K562 (cell line): ENCODE measurements at regions not wholly inside any gene's neighbourhood (a gene's known extent, or its start where the extent isn't known, plus 50 kb on each side); places are given as distances from the start of the nearest gene placed in this dataset.

Source experiments
- ATAC-seq: fragments of 200-7000 bp; cut with Tn5 transposase; 3 replicates; pipeline ENCODE4 v1.9.1; 2020; ENCODE audit warnings: moderate library complexity
- BruUV-seq: library from RNA; stranded (reverse); fragments of 400-500 nt; replicated peaks from 2 replicates; lab custom pipeline; 2021; lab: Mats Ljungman, UMichigan
- CTCF ChIA-PET: fragments of 300-600 bp; formaldehyde crosslinking; extraction: SDS; loops from one replicate; lab custom pipeline; 2021; ENCODE audit warnings: low intra/inter-chr PET ratio; lab: Yijun Ruan, JAX
- POLR2A ChIA-PET: fragments of 300-600, 350-650 bp; sonication (Branson Sonifier 250); formaldehyde crosslinking; extraction: SDS; loops from one replicate; lab custom pipeline; 2021; ENCODE audit warnings: antibody characterized with exemption, inconsistent platforms; lab: Yijun Ruan, JAX
- DNase-seq, 4 experiments: peaks; one replicate each; pipeline versions ENCODE4 v3.0.0 to v3.0.0-alpha.2; 2011 to 2018; ENCODE audit warnings: low spot score in 3 of 4, mixed read lengths in 3 of 4; ENCODE audit errors: extremely low read depth in 1 of 4
- FAIRE-seq: peaks from 2 replicates; lab custom pipeline; 2011; peaks lifted over from hg19 to GRCh38; lab: Jason Lieb, UNC
- H2AFZ ChIP-seq: 2 replicates; pipeline ENCODE4 v1.6.0; 2011; ENCODE audit warnings: low read depth, low read length, control low read depth, inconsistent platforms
- H3K27ac ChIP-seq: fragments of 200-600 bp; 3 replicates; pipeline ENCODE4 v1.8.0; 2011; ENCODE audit warnings: low read depth, mild to moderate bottlenecking, control low read depth, inconsistent platforms, low read length, moderate library complexity, mixed read lengths; ENCODE audit errors: extremely low read depth
- H3K27me3 ChIP-seq, 2 experiments: fragments of 300-600 bp in 1 of 2; 2 replicates in 1 of 2; 3 replicates in 1 of 2; pipeline versions ENCODE4 v1.6.0 to v1.8.0; 2011; ENCODE audit warnings: inconsistent platforms in 2 of 2, low read length in 2 of 2, mild to moderate bottlenecking in 1 of 2, mixed read lengths in 1 of 2, moderate library complexity in 1 of 2; ENCODE audit not compliant: control insufficient read depth in 2 of 2, insufficient read depth in 2 of 2
- H3K36me3 ChIP-seq: fragments of 300-600 bp; 3 replicates; pipeline ENCODE4 v1.8.0; 2011; ENCODE audit warnings: mild to moderate bottlenecking, low read length, inconsistent platforms; ENCODE audit not compliant: control insufficient read depth, insufficient read depth
- H3K4me1 ChIP-seq, 2 experiments: fragments of 200-600 bp in 1 of 2; replicated peaks in 1 of 2; 2 replicates in 1 of 2; 3 replicates in 1 of 2; pipeline versions ENCODE4 v1.5.1 to v1.8.0; 2011; ENCODE audit warnings: inconsistent platforms in 2 of 2, low read length in 2 of 2, mild to moderate bottlenecking in 1 of 2, mixed read lengths in 1 of 2, moderate library complexity in 1 of 2; ENCODE audit not compliant: control insufficient read depth in 2 of 2, insufficient read depth in 2 of 2
- H3K4me2 ChIP-seq: 2 replicates; pipeline ENCODE4 v1.6.1; 2011; ENCODE audit warnings: low read length, control low read depth, inconsistent platforms, mixed read lengths; ENCODE audit not compliant: insufficient read depth
- H3K4me3 ChIP-seq: fragments of 200-600 bp; sonication (generic), shearing (Covaris generic); 2 replicates; pipeline ENCODE4 v1.5.1; 2016; ENCODE audit warnings: control low read depth, inconsistent platforms
- H3K79me2 ChIP-seq: fragments of 200-600 bp; 3 replicates; pipeline ENCODE4 v1.8.0; 2011; ENCODE audit warnings: low read length, inconsistent platforms; ENCODE audit not compliant: control insufficient read depth, insufficient read depth
- H3K9ac ChIP-seq, 2 experiments: 2 replicates each; pipeline versions ENCODE4 v1.6.0 to v1.6.1; 2011; ENCODE audit warnings: low read depth in 2 of 2, low read length in 2 of 2, control low read depth in 1 of 2, inconsistent platforms in 1 of 2, mild to moderate bottlenecking in 1 of 2, mixed read lengths in 1 of 2; ENCODE audit not compliant: insufficient read depth in 1 of 2
- H3K9me1 ChIP-seq: one replicate; pipeline ENCODE4 v1.6.0; 2011; ENCODE audit warnings: inconsistent platforms, mild to moderate bottlenecking, low read length, moderate library complexity; ENCODE audit not compliant: control insufficient read depth, insufficient read depth
- H3K9me3 ChIP-seq: replicated peaks from 2 replicates; pipeline ENCODE4 v1.5.1; 2011; ENCODE audit warnings: low read depth, low read length, inconsistent platforms; ENCODE audit not compliant: control insufficient read depth, insufficient read depth
- H4K20me1 ChIP-seq: replicated peaks from 2 replicates; pipeline ENCODE4 v1.6.1; 2011; ENCODE audit warnings: low read length, inconsistent platforms, mixed read lengths; ENCODE audit not compliant: control insufficient read depth, insufficient read depth
- KAT8 ChIP-seq: fragments of 450-650 bp; IDR thresholded peaks from 2 replicates; pipeline ENCODE4 v1.6.1; 2016; ENCODE audit warnings: low read depth, mild to moderate bottlenecking
- NCOR1 ChIP-seq: fragments of 450-650 bp; IDR thresholded peaks from 2 replicates; pipeline ENCODE4 v1.6.1; 2016; ENCODE audit warnings: mild to moderate bottlenecking, moderate library complexity
- SAP30 ChIP-seq: fragments of 200-600 bp; sonication (generic); IDR thresholded peaks from 2 replicates; pipeline ENCODE4 v1.6.1; 2012; ENCODE audit warnings: borderline replicate concordance, low read depth, mild to moderate bottlenecking, moderate library complexity, low read length, control low read depth, inconsistent platforms; ENCODE audit not compliant: insufficient read depth, poor library complexity, severe bottlenecking
- ZNF133 ChIP-seq: fragments of 250-450 bp; sonication (Bioruptor Pico); IDR thresholded peaks from 2 replicates; pipeline ENCODE4 v1.4.0; 2020; ENCODE audit warnings: mild to moderate bottlenecking
- WGBS: fragments of 100-300 bp; shearing (Covaris generic); methylation state at CpG from one replicate; pipeline ENCODE4 v1.1.6; 2016; ENCODE audit warnings: low coverage, mixed read lengths; ENCODE audit not compliant: insufficient coverage; ENCODE audit errors: missing lambda C conversion rate; 5-methylcytosine and 5-hydroxymethylcytosine counted together
- in situ Hi-C: fragments of 300-500 bp; cut with MboI; formaldehyde crosslinking; loops from 4 replicates; pipeline ENCODE4 v1.15.0; 2018; ENCODE audit warnings: inconsistent platforms, mixed read lengths
- intact Hi-C: fragments of 100-400 bp; cut with micrococcal nuclease; formaldehyde crosslinking; loops from 2 replicates; pipeline ENCODE4 v1.14.2; 2022
- TF ChIP-seq, protein P1 (sequence below): fragments of 200-800 bp; sonication (Bioruptor generic); IDR thresholded peaks from 2 replicates; pipeline ENCODE4 v1.6.1; 2016; ENCODE audit warnings: missing genetic modification characterization, missing compliant biosample characterization
- TF ChIP-seq, protein P2 (sequence below): IDR thresholded peaks from 3 replicates; pipeline ENCODE4 v1.6.1; 2011; ENCODE audit warnings: borderline replicate concordance, mild to moderate bottlenecking; ENCODE audit not compliant: insufficient read length, insufficient read depth
- TF ChIP-seq, protein P3 (sequence below): fragments of 450-650 bp; IDR thresholded peaks from 2 replicates; pipeline ENCODE4 v1.6.1; 2017; ENCODE audit warnings: antibody characterized with exemption, mild to moderate bottlenecking

DNA sequence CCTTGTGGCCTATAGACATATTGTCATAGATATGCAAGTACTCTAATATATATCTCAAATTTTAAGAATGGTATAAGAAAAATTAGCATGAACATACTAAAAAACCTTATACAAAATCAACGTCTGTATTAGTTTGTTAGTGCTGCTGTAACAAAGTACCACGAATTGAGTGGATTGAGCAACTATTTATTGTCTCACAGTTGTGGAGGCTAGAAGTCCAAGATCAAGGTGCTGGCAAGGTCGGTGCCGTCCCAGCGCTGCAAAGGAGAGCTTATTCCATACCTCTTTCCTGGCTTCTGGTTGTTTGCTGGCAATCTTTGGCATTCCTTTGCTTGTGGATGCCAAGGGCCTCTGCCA, 317.6 kb upstream of the FERMT1 start:
- no peaks in the 10 kb centered on the region for H3K9me1 ChIP-seq
- no TSS peak for BruUV-seq
- in situ Hi-C loops (no loop called here), intact Hi-C loops (no loop called here)
- no peaks in the 10 kb centered on the region for H4K20me1 ChIP-seq
- no peak overlapping the region for H3K9ac ChIP-seq
- no peaks in the 10 kb centered on the region for H3K9me3 ChIP-seq
- no peaks in the 10 kb centered on the region for H3K79me2 ChIP-seq
- FAIRE-seq (no peak), ATAC-seq (no peak), DNase-seq (no peak)
- H2AFZ ChIP-seq: no peak overlapping the region
- CTCF ChIA-PET: no interaction called here
- H3K27ac ChIP-seq: no peak overlapping the region
- TF ChIP-seq NCOR1: no peak
- TF ChIP-seq, protein P1, sequence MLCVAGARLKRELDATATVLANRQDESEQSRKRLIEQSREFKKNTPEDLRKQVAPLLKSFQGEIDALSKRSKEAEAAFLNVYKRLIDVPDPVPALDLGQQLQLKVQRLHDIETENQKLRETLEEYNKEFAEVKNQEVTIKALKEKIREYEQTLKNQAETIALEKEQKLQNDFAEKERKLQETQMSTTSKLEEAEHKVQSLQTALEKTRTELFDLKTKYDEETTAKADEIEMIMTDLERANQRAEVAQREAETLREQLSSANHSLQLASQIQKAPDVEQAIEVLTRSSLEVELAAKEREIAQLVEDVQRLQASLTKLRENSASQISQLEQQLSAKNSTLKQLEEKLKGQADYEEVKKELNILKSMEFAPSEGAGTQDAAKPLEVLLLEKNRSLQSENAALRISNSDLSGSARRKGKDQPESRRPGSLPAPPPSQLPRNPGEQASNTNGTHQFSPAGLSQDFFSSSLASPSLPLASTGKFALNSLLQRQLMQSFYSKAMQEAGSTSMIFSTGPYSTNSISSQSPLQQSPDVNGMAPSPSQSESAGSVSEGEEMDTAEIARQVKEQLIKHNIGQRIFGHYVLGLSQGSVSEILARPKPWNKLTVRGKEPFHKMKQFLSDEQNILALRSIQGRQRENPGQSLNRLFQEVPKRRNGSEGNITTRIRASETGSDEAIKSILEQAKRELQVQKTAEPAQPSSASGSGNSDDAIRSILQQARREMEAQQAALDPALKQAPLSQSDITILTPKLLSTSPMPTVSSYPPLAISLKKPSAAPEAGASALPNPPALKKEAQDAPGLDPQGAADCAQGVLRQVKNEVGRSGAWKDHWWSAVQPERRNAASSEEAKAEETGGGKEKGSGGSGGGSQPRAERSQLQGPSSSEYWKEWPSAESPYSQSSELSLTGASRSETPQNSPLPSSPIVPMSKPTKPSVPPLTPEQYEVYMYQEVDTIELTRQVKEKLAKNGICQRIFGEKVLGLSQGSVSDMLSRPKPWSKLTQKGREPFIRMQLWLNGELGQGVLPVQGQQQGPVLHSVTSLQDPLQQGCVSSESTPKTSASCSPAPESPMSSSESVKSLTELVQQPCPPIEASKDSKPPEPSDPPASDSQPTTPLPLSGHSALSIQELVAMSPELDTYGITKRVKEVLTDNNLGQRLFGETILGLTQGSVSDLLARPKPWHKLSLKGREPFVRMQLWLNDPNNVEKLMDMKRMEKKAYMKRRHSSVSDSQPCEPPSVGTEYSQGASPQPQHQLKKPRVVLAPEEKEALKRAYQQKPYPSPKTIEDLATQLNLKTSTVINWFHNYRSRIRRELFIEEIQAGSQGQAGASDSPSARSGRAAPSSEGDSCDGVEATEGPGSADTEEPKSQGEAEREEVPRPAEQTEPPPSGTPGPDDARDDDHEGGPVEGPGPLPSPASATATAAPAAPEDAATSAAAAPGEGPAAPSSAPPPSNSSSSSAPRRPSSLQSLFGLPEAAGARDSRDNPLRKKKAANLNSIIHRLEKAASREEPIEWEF (CRISPR knock-in tag): no peak
- no peak for TF ChIP-seq ZNF133 (CRISPR knock-in tag)
- TF ChIP-seq, protein P2, sequence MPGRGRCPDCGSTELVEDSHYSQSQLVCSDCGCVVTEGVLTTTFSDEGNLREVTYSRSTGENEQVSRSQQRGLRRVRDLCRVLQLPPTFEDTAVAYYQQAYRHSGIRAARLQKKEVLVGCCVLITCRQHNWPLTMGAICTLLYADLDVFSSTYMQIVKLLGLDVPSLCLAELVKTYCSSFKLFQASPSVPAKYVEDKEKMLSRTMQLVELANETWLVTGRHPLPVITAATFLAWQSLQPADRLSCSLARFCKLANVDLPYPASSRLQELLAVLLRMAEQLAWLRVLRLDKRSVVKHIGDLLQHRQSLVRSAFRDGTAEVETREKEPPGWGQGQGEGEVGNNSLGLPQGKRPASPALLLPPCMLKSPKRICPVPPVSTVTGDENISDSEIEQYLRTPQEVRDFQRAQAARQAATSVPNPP: no peak
- no peak for TF ChIP-seq SAP30
- no peak for TF ChIP-seq KAT8
- TF ChIP-seq, protein P3, sequence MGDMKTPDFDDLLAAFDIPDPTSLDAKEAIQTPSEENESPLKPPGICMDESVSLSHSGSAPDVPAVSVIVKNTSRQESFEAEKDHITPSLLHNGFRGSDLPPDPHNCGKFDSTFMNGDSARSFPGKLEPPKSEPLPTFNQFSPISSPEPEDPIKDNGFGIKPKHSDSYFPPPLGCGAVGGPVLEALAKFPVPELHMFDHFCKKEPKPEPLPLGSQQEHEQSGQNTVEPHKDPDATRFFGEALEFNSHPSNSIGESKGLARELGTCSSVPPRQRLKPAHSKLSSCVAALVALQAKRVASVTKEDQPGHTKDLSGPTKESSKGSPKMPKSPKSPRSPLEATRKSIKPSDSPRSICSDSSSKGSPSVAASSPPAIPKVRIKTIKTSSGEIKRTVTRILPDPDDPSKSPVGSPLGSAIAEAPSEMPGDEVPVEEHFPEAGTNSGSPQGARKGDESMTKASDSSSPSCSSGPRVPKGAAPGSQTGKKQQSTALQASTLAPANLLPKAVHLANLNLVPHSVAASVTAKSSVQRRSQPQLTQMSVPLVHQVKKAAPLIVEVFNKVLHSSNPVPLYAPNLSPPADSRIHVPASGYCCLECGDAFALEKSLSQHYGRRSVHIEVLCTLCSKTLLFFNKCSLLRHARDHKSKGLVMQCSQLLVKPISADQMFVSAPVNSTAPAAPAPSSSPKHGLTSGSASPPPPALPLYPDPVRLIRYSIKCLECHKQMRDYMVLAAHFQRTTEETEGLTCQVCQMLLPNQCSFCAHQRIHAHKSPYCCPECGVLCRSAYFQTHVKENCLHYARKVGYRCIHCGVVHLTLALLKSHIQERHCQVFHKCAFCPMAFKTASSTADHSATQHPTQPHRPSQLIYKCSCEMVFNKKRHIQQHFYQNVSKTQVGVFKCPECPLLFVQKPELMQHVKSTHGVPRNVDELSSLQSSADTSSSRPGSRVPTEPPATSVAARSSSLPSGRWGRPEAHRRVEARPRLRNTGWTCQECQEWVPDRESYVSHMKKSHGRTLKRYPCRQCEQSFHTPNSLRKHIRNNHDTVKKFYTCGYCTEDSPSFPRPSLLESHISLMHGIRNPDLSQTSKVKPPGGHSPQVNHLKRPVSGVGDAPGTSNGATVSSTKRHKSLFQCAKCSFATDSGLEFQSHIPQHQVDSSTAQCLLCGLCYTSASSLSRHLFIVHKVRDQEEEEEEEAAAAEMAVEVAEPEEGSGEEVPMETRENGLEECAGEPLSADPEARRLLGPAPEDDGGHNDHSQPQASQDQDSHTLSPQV: no peak
- no peak overlapping the region for H3K4me3 ChIP-seq
- H3K27me3 ChIP-seq: no peaks in the 10 kb centered on the region
- no peaks in the 10 kb centered on the region for H3K36me3 ChIP-seq
- POLR2A ChIA-PET: no interaction called here
- H3K4me2 ChIP-seq: no peak overlapping the region
- WGBS: 0% methylated on average over 5 of the region's 5 CpGs
- no peaks in the 10 kb centered on the region for H3K4me1 ChIP-seq
